HepG2 (cell line): ENCODE measurements at regions not wholly inside any gene's neighbourhood (a gene's known extent, or its start where the extent isn't known, plus 50 kb on each side); places are given as distances from the start of the nearest gene placed in this dataset.

Experiments used
- ATAC-seq: fragments of 200-7000 bp; cut with Tn5 transposase; 3 replicates; pipeline ENCODE4 v1.9.1; 2020; ENCODE audit warnings: mild to moderate bottlenecking, moderate library complexity
- BruUV-seq: library from RNA; stranded (reverse); fragments of 400-500 nt; replicated peaks from 2 replicates; lab custom pipeline; 2021; lab: Mats Ljungman, UMichigan
- CTCF ChIA-PET: fragments of 300-600 bp; formaldehyde crosslinking; extraction: SDS; loops from one replicate; lab custom pipeline; 2021; ENCODE audit warnings: low total read pairs, inconsistent platforms, low intra/inter-chr PET ratio; lab: Yijun Ruan, JAX
- POLR2A ChIA-PET: fragments of 350-600 bp; sonication (Branson Sonifier 250); formaldehyde crosslinking; loops from one replicate; lab custom pipeline; 2020; ENCODE audit warnings: antibody characterized with exemption, inconsistent platforms; lab: Yijun Ruan, JAX
- DNase-seq: peaks from one replicate; pipeline ENCODE4 v3.0.0-alpha.2; 2015; ENCODE audit warnings: low spot score
- FAIRE-seq: peaks from 3 replicates; lab custom pipeline; 2011; peaks lifted over from hg19 to GRCh38; lab: Jason Lieb, UNC
- H2AFZ ChIP-seq: one replicate; pipeline ENCODE4 v1.6.1; 2011; ENCODE audit warnings: low read length, inconsistent platforms
- H3K27ac ChIP-seq: fragments of 300-600 bp; 3 replicates; pipeline ENCODE4 v1.8.0; 2011; ENCODE audit warnings: mixed run types, mild to moderate bottlenecking, mixed read lengths, low read length, inconsistent platforms; ENCODE audit not compliant: insufficient read depth; ENCODE audit errors: extremely low read length
- H3K27me3 ChIP-seq, 2 experiments: fragments of 200-600 bp in 1 of 2; 2 replicates in 1 of 2; 3 replicates in 1 of 2; pipeline versions ENCODE4 v1.6.0 to v1.8.0; 2011; ENCODE audit warnings: low read length in 2 of 2, mild to moderate bottlenecking in 2 of 2, moderate library complexity in 2 of 2, inconsistent platforms in 1 of 2; ENCODE audit not compliant: insufficient read depth in 2 of 2, control insufficient read depth in 1 of 2
- H3K36me3 ChIP-seq, 2 experiments: fragments of 200-600 bp in 1 of 2; replicated peaks in 1 of 2; 2 replicates in 1 of 2; 3 replicates in 1 of 2; pipeline versions ENCODE4 v1.5.1 to v1.8.0; 2011; ENCODE audit warnings: low read length in 2 of 2, inconsistent platforms in 1 of 2; ENCODE audit not compliant: insufficient read depth in 2 of 2, control insufficient read depth in 1 of 2
- H3K4me1 ChIP-seq: 2 replicates; pipeline ENCODE4 v1.5.1; 2012; ENCODE audit warnings: low read length, inconsistent platforms; ENCODE audit not compliant: insufficient read depth
- H3K4me2 ChIP-seq: 2 replicates; pipeline ENCODE4 v1.6.0; 2011; ENCODE audit warnings: low read depth, low read length, inconsistent platforms
- H3K4me3 ChIP-seq, 3 experiments: fragments of 200-600 bp in 1 of 3; sonication (generic), shearing (Covaris generic) in 1 of 3; replicated peaks in 1 of 3; 2 replicates each; pipeline ENCODE4 v1.5.1; 2011 to 2016; ENCODE audit warnings: low read length in 3 of 3, inconsistent platforms in 2 of 3, low read depth in 2 of 3, mild to moderate bottlenecking in 2 of 3, control low read depth in 1 of 3, mixed read lengths in 1 of 3; ENCODE audit not compliant: insufficient read depth in 1 of 3
- H3K79me2 ChIP-seq: one replicate; pipeline ENCODE4 v1.6.1; 2011; ENCODE audit warnings: low read length, inconsistent platforms; ENCODE audit not compliant: insufficient read depth
- H3K9ac ChIP-seq: 2 replicates; pipeline ENCODE4 v1.6.0; 2011; ENCODE audit warnings: mild to moderate bottlenecking, low read depth, low read length, inconsistent platforms; ENCODE audit not compliant: insufficient read depth
- H3K9me3 ChIP-seq: 2 replicates; pipeline ENCODE4 v1.5.1; 2012; ENCODE audit warnings: mild to moderate bottlenecking, low read length
- H4K20me1 ChIP-seq: 2 replicates; pipeline ENCODE4 v1.6.0; 2011; ENCODE audit warnings: inconsistent platforms, mild to moderate bottlenecking, low read length, moderate library complexity; ENCODE audit not compliant: insufficient read depth
- FOXA3 ChIP-seq: IDR thresholded peaks from 2 replicates; pipeline ENCODE4 v1.6.1; 2016; ENCODE audit warnings: missing genetic modification reagents, missing compliant biosample characterization
- GABPB1 ChIP-seq: IDR thresholded peaks from 2 replicates; pipeline ENCODE4 v1.6.1; 2016; ENCODE audit warnings: mild to moderate bottlenecking, missing genetic modification reagents, moderate library complexity, missing compliant biosample characterization
- HES4 ChIP-seq: sonication (generic); formaldehyde crosslinking; IDR thresholded peaks from 2 replicates; pipeline ENCODE4 v1.9.0; 2021; ENCODE audit warnings: mild to moderate bottlenecking, missing genetic modification reagents, borderline replicate concordance
- KDM1A ChIP-seq: IDR thresholded peaks from 2 replicates; pipeline ENCODE4 v1.6.1; 2016; ENCODE audit warnings: missing compliant biosample characterization
- KLF11 ChIP-seq: IDR thresholded peaks from 2 replicates; pipeline ENCODE4 v1.6.1; 2016; ENCODE audit warnings: missing compliant biosample characterization
- SNRNP70 ChIP-seq: fragments of 200-400 bp; formaldehyde crosslinking; IDR thresholded peaks from 2 replicates; pipeline ENCODE4 v1.6.1; 2017; ENCODE audit warnings: mild to moderate bottlenecking, low read depth, low read length, moderate library complexity
- ZFP36L1 ChIP-seq: sonication (generic); formaldehyde crosslinking; IDR thresholded peaks from 2 replicates; pipeline ENCODE4 v1.8.0; 2022; ENCODE audit warnings: mild to moderate bottlenecking, missing genetic modification reagents, moderate library complexity
- ZFY ChIP-seq: sonication (generic); formaldehyde crosslinking; IDR thresholded peaks from 2 replicates; pipeline ENCODE4 v1.4.0; 2020; ENCODE audit warnings: missing genetic modification reagents
- ZNF354B ChIP-seq: sonication (generic); formaldehyde crosslinking; IDR thresholded peaks from 2 replicates; pipeline ENCODE4 v1.8.0; 2022; ENCODE audit warnings: mild to moderate bottlenecking, missing genetic modification reagents
- ZNF589 ChIP-seq: sonication (generic); formaldehyde crosslinking; conservative IDR thresholded peaks from 2 replicates; pipeline ENCODE4 v1.8.0; 2022; ENCODE audit warnings: mild to moderate bottlenecking, moderate library complexity, missing genetic modification reagents
- WGBS: methylation state at CpG from one replicate; pipeline ENCODE4 v1.1.6; 2017; ENCODE audit warnings: low lambda C conversion rate; 5-methylcytosine and 5-hydroxymethylcytosine counted together
- in situ Hi-C: cut with HindIII; loops from 2 replicates; pipeline ENCODE4 v1.10.0; 2017; ENCODE audit warnings: low pct_unique_long_range_greater_than_20kb; ENCODE audit not compliant: extremely low pct_ligation_motif_present
- intact Hi-C: fragments of 100-400 bp; cut with micrococcal nuclease; formaldehyde crosslinking; loops from one replicate; pipeline ENCODE4 v1.10.0; 2022; ENCODE audit not compliant: unreplicated experiment
- TF ChIP-seq, protein P1 (sequence below): sonication (generic); formaldehyde crosslinking; IDR thresholded peaks from 2 replicates; pipeline ENCODE4 v1.8.0; 2022; ENCODE audit warnings: mild to moderate bottlenecking, missing genetic modification reagents, moderate library complexity
- TF ChIP-seq, protein P2 (sequence below): sonication (generic); formaldehyde crosslinking; IDR thresholded peaks from 2 replicates; pipeline ENCODE4 v1.4.0; 2020; ENCODE audit warnings: missing genetic modification reagents
- TF ChIP-seq, protein P3 (sequence below): sonication (generic); formaldehyde crosslinking; IDR thresholded peaks from 2 replicates; pipeline ENCODE4 v1.4.0; 2020; ENCODE audit warnings: missing genetic modification reagents
- TF ChIP-seq, protein P4 (sequence below): sonication (generic); formaldehyde crosslinking; IDR thresholded peaks from 2 replicates; pipeline ENCODE4 v1.5.1; 2020; ENCODE audit warnings: missing genetic modification reagents, mild to moderate bottlenecking, borderline replicate concordance

DNA sequence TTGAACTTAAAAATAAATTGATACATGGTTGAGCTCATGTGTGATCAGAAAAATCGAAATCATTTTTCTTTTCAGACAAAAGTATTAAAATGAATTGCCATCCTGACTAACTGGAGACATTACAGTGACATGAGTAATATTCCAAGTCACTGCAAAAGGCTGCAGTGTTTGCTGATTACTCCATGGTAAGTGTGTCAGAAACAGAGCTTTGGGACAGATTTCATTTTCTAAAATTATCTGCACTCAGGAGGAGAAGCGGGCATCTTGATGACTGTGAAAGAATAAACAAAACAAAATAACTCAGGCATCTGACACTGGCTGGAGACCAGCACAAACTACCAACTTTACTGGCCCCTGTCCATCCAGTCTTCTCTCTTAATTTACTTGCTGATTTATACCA is 312.3 kb upstream of the PIK3C3 start:
- no peaks in the 10 kb centered on the region for H3K9me3 ChIP-seq
- intact Hi-C loops (no loop called here), in situ Hi-C loops (no loop called here)
- 0% methylated on average over 2 of the region's 2 CpGs for WGBS
- FAIRE-seq = no peak
- no peaks in the 10 kb centered on the region for H3K36me3 ChIP-seq
- H2AFZ ChIP-seq = no peak overlapping the region
- ChIA-PET POLR2A (no interaction called here), CTCF (no interaction called here)
- TF ChIP-seq SNRNP70 (no peak), FOXA3 (no peak), GABPB1 (CRISPR knock-in tag) (no peak), KDM1A (CRISPR knock-in tag) (no peak), ZNF354B (CRISPR knock-in tag) (no peak), ZFY (no peak), KLF11 (CRISPR knock-in tag) (no peak), HES4 (CRISPR knock-in tag) (no peak), ZNF589 (CRISPR knock-in tag) (no peak), ZFP36L1 (CRISPR knock-in tag) (no peak)
- TF ChIP-seq, protein P1, sequence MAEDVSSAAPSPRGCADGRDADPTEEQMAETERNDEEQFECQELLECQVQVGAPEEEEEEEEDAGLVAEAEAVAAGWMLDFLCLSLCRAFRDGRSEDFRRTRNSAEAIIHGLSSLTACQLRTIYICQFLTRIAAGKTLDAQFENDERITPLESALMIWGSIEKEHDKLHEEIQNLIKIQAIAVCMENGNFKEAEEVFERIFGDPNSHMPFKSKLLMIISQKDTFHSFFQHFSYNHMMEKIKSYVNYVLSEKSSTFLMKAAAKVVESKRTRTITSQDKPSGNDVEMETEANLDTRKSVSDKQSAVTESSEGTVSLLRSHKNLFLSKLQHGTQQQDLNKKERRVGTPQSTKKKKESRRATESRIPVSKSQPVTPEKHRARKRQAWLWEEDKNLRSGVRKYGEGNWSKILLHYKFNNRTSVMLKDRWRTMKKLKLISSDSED = no peak
- TF ChIP-seq, protein P2, sequence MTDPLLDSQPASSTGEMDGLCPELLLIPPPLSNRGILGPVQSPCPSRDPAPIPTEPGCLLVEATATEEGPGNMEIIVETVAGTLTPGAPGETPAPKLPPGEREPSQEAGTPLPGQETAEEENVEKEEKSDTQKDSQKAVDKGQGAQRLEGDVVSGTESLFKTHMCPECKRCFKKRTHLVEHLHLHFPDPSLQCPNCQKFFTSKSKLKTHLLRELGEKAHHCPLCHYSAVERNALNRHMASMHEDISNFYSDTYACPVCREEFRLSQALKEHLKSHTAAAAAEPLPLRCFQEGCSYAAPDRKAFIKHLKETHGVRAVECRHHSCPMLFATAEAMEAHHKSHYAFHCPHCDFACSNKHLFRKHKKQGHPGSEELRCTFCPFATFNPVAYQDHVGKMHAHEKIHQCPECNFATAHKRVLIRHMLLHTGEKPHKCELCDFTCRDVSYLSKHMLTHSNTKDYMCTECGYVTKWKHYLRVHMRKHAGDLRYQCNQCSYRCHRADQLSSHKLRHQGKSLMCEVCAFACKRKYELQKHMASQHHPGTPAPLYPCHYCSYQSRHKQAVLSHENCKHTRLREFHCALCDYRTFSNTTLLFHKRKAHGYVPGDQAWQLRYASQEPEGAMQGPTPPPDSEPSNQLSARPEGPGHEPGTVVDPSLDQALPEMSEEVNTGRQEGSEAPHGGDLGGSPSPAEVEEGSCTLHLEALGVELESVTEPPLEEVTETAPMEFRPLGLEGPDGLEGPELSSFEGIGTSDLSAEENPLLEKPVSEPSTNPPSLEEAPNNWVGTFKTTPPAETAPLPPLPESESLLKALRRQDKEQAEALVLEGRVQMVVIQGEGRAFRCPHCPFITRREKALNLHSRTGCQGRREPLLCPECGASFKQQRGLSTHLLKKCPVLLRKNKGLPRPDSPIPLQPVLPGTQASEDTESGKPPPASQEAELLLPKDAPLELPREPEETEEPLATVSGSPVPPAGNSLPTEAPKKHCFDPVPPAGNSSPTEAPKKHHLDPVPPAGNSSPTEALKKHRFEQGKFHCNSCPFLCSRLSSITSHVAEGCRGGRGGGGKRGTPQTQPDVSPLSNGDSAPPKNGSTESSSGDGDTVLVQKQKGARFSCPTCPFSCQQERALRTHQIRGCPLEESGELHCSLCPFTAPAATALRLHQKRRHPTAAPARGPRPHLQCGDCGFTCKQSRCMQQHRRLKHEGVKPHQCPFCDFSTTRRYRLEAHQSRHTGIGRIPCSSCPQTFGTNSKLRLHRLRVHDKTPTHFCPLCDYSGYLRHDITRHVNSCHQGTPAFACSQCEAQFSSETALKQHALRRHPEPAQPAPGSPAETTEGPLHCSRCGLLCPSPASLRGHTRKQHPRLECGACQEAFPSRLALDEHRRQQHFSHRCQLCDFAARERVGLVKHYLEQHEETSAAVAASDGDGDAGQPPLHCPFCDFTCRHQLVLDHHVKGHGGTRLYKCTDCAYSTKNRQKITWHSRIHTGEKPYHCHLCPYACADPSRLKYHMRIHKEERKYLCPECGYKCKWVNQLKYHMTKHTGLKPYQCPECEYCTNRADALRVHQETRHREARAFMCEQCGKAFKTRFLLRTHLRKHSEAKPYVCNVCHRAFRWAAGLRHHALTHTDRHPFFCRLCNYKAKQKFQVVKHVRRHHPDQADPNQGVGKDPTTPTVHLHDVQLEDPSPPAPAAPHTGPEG (CRISPR knock-in tag) = no peak
- TF ChIP-seq, protein P3, sequence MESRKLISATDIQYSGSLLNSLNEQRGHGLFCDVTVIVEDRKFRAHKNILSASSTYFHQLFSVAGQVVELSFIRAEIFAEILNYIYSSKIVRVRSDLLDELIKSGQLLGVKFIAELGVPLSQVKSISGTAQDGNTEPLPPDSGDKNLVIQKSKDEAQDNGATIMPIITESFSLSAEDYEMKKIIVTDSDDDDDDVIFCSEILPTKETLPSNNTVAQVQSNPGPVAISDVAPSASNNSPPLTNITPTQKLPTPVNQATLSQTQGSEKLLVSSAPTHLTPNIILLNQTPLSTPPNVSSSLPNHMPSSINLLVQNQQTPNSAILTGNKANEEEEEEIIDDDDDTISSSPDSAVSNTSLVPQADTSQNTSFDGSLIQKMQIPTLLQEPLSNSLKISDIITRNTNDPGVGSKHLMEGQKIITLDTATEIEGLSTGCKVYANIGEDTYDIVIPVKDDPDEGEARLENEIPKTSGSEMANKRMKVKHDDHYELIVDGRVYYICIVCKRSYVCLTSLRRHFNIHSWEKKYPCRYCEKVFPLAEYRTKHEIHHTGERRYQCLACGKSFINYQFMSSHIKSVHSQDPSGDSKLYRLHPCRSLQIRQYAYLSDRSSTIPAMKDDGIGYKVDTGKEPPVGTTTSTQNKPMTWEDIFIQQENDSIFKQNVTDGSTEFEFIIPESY (CRISPR knock-in tag) = no peak
- TF ChIP-seq, protein P4, sequence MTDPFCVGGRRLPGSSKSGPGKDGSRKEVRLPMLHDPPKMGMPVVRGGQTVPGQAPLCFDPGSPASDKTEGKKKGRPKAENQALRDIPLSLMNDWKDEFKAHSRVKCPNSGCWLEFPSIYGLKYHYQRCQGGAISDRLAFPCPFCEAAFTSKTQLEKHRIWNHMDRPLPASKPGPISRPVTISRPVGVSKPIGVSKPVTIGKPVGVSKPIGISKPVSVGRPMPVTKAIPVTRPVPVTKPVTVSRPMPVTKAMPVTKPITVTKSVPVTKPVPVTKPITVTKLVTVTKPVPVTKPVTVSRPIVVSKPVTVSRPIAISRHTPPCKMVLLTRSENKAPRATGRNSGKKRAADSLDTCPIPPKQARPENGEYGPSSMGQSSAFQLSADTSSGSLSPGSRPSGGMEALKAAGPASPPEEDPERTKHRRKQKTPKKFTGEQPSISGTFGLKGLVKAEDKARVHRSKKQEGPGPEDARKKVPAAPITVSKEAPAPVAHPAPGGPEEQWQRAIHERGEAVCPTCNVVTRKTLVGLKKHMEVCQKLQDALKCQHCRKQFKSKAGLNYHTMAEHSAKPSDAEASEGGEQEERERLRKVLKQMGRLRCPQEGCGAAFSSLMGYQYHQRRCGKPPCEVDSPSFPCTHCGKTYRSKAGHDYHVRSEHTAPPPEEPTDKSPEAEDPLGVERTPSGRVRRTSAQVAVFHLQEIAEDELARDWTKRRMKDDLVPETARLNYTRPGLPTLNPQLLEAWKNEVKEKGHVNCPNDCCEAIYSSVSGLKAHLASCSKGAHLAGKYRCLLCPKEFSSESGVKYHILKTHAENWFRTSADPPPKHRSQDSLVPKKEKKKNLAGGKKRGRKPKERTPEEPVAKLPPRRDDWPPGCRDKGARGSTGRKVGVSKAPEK (CRISPR knock-in tag) = no peak
- H3K4me1 ChIP-seq = peaks cover 18% of the 10 kb centered on the region; the same call in 1 of the 2 replicates
- H3K9ac ChIP-seq = no peak overlapping the region
- no peak for DNase-seq
- no peak overlapping the region for H3K4me2 ChIP-seq
- no peaks in the 10 kb centered on the region for H3K79me2 ChIP-seq
- no peak overlapping the region for H3K4me3 ChIP-seq
- no peak overlapping the region for H3K27ac ChIP-seq
- BruUV-seq = no TSS peak
- ATAC-seq = no peak
- no peaks in the 10 kb centered on the region for H3K27me3 ChIP-seq
- no peaks in the 10 kb centered on the region for H4K20me1 ChIP-seq
